ENCODE measurements at regions not wholly inside any gene's neighbourhood (a gene's known extent, or its start where the extent isn't known, plus 50 kb on each side); places are given as distances from the start of the nearest gene placed in this dataset.

DNA sequence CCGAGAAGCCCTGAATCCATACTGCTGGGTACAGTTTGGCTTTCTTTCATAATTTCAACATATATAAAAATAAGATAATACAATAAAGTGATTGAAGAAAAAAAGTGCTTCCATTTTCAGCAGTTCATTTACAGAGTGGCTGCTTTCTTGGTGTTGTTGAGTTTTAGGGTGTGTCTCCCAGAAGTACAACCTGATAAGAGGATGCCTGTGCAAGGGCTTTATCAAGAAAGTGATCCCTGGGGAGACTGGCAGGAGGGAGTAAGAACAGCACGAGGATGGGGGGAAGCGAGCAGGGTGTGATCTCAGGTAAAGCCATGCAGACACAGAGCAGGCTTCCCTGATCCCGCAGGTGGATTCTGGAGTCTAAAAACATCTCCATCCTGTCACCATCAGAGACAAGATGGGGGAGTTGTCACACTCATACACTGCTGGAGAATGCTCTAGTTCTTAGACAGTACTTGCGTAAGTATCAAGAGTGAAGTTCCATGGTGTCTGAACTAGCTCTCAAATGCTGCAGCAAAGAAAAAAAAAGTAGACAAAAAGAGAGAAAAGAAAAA lies 395.9 kb downstream of the CDH26 start:
- Histone ChIP-seq H3F3A (replicated peaks; ENCODE audit: insufficient read depth) (no peaks in the 10 kb centered on the region), H3K4me2 (no peak overlapping the region), H2AFZ (ENCODE audit: low read depth) (no peak overlapping the region), H4K20me1 (ENCODE audit: insufficient read depth) (no peaks in the 10 kb centered on the region), H3K9me3 (no peaks in the 10 kb centered on the region), H3K4me1 (ENCODE audit: control insufficient read depth in 1 of 2, insufficient read depth in 2 of 2, low read depth in 1 of 2, low read length in 1 of 2) (no peaks in the 10 kb centered on the region), H3K27me3 (ENCODE audit: insufficient read depth) (no peaks in the 10 kb centered on the region), H3K4me3 (ENCODE audit: low read depth in 2 of 2, low read length in 1 of 2) (no peak overlapping the region), H3K36me3 (replicated peaks in 1 of 2; ENCODE audit: control insufficient read depth in 1 of 2, insufficient read depth in 2 of 2, low read length in 1 of 2) (no peaks in the 10 kb centered on the region), H3K27ac (ENCODE audit: low read depth in 2 of 2, low read length in 1 of 2) (no peak overlapping the region), H3K9ac (no peak overlapping the region), H3K9me2 (no peaks in the 10 kb centered on the region), H3K79me2 (ENCODE audit: insufficient read depth) (no peaks in the 10 kb centered on the region)
- POLR2A ChIA-PET = no interaction called here
- TF ChIP-seq RAD21 (IDR thresholded peaks at IDR 0.05; ENCODE audit: low read length) = no peak
- no peak for TF ChIP-seq TCF12 (IDR thresholded peaks at IDR 0.05)
- TF ChIP-seq MEF2A (IDR thresholded peaks at IDR 0.05; ENCODE audit: borderline replicate concordance, low read depth) = no peak
- no peak for TF ChIP-seq YY1 (IDR thresholded peaks at IDR 0.05; ENCODE audit: low read depth)
- TF ChIP-seq, protein P1, sequence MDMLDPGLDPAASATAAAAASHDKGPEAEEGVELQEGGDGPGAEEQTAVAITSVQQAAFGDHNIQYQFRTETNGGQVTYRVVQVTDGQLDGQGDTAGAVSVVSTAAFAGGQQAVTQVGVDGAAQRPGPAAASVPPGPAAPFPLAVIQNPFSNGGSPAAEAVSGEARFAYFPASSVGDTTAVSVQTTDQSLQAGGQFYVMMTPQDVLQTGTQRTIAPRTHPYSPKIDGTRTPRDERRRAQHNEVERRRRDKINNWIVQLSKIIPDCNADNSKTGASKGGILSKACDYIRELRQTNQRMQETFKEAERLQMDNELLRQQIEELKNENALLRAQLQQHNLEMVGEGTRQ (IDR thresholded peaks at IDR 0.05; ENCODE audit: borderline replicate concordance, low read depth, low read length) = no peak
- TF ChIP-seq ELF1 (IDR thresholded peaks at IDR 0.05) = no peak
- TF ChIP-seq RFX5 (IDR thresholded peaks at IDR 0.05; ENCODE audit: low read length) = no peak
- no peak for TF ChIP-seq FOXJ3 (CRISPR knock-in tag; IDR thresholded peaks at IDR 0.05)
- TF ChIP-seq, protein P2, sequence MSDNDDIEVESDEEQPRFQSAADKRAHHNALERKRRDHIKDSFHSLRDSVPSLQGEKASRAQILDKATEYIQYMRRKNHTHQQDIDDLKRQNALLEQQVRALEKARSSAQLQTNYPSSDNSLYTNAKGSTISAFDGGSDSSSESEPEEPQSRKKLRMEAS (IDR thresholded peaks at IDR 0.05; ENCODE audit: low read depth) = no peak
- TF ChIP-seq RXRA (IDR thresholded peaks at IDR 0.05; ENCODE audit: borderline replicate concordance, low read depth) = no peak
- TF ChIP-seq FOXM1 (IDR thresholded peaks at IDR 0.05; ENCODE audit: low read depth) = no peak
- TF ChIP-seq SIN3A (IDR thresholded peaks at IDR 0.05; ENCODE audit: borderline replicate concordance, low read depth, low read length) = no peak
- TF ChIP-seq EP300 (IDR thresholded peaks at IDR 0.05; ENCODE audit: borderline replicate concordance in 1 of 2, low read depth in 1 of 2, low read length in 1 of 2) = no peak
- TF ChIP-seq, protein P3, sequence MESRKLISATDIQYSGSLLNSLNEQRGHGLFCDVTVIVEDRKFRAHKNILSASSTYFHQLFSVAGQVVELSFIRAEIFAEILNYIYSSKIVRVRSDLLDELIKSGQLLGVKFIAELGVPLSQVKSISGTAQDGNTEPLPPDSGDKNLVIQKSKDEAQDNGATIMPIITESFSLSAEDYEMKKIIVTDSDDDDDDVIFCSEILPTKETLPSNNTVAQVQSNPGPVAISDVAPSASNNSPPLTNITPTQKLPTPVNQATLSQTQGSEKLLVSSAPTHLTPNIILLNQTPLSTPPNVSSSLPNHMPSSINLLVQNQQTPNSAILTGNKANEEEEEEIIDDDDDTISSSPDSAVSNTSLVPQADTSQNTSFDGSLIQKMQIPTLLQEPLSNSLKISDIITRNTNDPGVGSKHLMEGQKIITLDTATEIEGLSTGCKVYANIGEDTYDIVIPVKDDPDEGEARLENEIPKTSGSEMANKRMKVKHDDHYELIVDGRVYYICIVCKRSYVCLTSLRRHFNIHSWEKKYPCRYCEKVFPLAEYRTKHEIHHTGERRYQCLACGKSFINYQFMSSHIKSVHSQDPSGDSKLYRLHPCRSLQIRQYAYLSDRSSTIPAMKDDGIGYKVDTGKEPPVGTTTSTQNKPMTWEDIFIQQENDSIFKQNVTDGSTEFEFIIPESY (IDR thresholded peaks at IDR 0.05; ENCODE audit: borderline replicate concordance, low read depth) = no peak
- no peak for TF ChIP-seq SMC3 (IDR thresholded peaks at IDR 0.05; ENCODE audit: low read depth, low read length)
- no peak for TF ChIP-seq JUND (IDR thresholded peaks at IDR 0.05)
- TF ChIP-seq, protein P4, sequence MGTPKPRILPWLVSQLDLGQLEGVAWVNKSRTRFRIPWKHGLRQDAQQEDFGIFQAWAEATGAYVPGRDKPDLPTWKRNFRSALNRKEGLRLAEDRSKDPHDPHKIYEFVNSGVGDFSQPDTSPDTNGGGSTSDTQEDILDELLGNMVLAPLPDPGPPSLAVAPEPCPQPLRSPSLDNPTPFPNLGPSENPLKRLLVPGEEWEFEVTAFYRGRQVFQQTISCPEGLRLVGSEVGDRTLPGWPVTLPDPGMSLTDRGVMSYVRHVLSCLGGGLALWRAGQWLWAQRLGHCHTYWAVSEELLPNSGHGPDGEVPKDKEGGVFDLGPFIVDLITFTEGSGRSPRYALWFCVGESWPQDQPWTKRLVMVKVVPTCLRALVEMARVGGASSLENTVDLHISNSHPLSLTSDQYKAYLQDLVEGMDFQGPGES (IDR thresholded peaks at IDR 0.05; ENCODE audit: low read depth, low read length) = no peak
- CTCF ChIA-PET = interaction anchor here (1.2 kb wide), 1 partner anchor 144 kb away, joined by 3 read pairs; no protein-coding TSS in a partner anchor
- DNase-seq = no peak
- WGBS (ENCODE audit: low lambda C conversion rate) = 29% methylated on average over 5 of the region's 5 CpGs

All from SK-N-SH (cell line).